ENCODE measurements at regions not wholly inside any gene's neighbourhood (a gene's known extent, or its start where the extent isn't known, plus 50 kb on each side); places are given as distances from the start of the nearest gene placed in this dataset.
A peak's percentile ranks its signal among the peaks of the same experiment; 100 is the strongest.

DNA sequence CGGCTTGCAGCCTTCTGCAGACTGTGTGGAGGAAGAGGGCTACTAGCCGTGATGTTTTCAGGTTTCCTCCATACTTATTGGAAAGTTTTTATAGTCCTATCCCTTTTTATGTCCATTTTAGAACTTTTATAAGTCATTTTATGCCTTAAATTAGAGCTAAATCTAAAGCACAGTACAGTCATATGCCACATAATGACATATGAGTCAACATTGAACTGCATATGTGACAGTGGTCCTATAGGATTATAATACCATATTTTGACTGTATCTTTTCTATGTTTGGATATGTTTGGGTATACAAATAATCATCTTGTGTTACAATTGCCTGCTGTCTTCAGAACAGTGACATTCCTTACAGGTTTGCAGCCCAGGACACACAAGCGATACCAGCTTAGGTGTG is 200.2 kb downstream of the SPRY1 start:
- FAIRE-seq (no peak), ATAC-seq (no peak), DNase-seq (no peak)
- 92 to 99% methylated on average over 3 of the region's 3 CpGs for WGBS, 2 donors
- Histone ChIP-seq H3K27me3 (no peaks in the 10 kb centered on the region), H3K27ac (no peak overlapping the region), H3K36me3 (no peaks in the 10 kb centered on the region), H3K9me3 (no peaks in the 10 kb centered on the region), H3K4me1 (peaks cover 11 to 22% (median 16%) of the 10 kb centered on the region in 3 donors), H3K4me3 (no peak overlapping the region)
- intact Hi-C loops (cut with DNase I) = no loop called here
- TF ChIP-seq CTCF (IDR thresholded peaks at IDR 0.05) = no peak

DNA sequence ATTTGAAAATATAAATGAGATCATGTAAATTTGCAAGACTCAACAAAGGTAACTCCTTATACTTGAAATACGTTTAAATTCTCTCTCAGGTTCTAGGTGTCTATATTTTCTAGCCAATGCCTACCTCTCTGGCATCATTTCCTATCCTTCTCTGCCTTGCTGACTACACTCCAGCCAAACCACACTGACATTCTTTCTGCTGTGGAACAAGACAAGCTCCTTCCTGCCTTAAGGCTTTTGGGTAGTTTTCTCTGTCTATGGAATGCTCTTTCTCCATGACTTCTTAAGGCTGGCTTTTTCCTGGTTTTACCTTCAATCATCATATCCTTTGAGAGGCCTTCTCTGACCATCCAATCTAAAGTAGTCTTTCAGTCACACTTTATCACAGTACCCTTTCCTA is 201.0 kb downstream of the SPRY1 start:
- Histone ChIP-seq H3K4me3 (no peak overlapping the region), H3K27me3 (no peaks in the 10 kb centered on the region), H3K36me3 (no peaks in the 10 kb centered on the region), H3K9me3 (no peaks in the 10 kb centered on the region), H3K27ac (no peak overlapping the region), H3K4me1 (peaks cover 11 to 22% (median 16%) of the 10 kb centered on the region in 3 donors)
- no peak for TF ChIP-seq CTCF (IDR thresholded peaks at IDR 0.05)
- intact Hi-C loops (cut with DNase I) = no loop called here
- FAIRE-seq (no peak), DNase-seq (no peak), ATAC-seq (no peak)
- 65 to 79% methylated on average over 1 of the region's 1 CpG for WGBS, 2 donors

DNA sequence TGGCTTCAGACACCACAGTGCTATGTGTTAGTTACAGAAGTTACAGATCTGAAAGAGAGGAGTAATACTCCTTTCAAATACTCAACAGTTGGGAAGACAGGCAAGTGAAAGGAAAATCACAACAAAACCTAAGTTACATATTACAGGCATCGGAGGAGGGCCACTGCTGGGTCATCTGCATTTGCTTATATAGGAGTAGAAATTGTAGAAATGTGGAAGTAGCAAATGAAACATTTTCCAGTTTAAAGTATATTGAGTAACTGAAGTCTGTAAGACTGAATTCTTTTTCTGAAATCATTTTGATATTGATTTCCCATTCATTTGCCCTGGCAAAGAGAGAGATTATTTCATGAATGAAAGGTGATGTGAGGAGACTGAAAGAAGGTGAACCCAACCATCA is 201.7 kb downstream of the SPRY1 start:
- no peak overlapping the region for H3K27ac ChIP-seq
- H3K4me1 ChIP-seq = peaks cover 11 to 22% (median 16%) of the 10 kb centered on the region in 3 donors
- WGBS, 2 donors = 97% methylated on average over 1 of the region's 1 CpG
- no peak for FAIRE-seq
- no peak for ATAC-seq
- no peaks in the 10 kb centered on the region for H3K9me3 ChIP-seq
- H3K27me3 ChIP-seq = no peaks in the 10 kb centered on the region
- DNase-seq = no peak
- intact Hi-C loops (cut with DNase I) = no loop called here
- H3K36me3 ChIP-seq = no peaks in the 10 kb centered on the region
- no peak overlapping the region for H3K4me3 ChIP-seq
- no peak for TF ChIP-seq CTCF (IDR thresholded peaks at IDR 0.05)

DNA sequence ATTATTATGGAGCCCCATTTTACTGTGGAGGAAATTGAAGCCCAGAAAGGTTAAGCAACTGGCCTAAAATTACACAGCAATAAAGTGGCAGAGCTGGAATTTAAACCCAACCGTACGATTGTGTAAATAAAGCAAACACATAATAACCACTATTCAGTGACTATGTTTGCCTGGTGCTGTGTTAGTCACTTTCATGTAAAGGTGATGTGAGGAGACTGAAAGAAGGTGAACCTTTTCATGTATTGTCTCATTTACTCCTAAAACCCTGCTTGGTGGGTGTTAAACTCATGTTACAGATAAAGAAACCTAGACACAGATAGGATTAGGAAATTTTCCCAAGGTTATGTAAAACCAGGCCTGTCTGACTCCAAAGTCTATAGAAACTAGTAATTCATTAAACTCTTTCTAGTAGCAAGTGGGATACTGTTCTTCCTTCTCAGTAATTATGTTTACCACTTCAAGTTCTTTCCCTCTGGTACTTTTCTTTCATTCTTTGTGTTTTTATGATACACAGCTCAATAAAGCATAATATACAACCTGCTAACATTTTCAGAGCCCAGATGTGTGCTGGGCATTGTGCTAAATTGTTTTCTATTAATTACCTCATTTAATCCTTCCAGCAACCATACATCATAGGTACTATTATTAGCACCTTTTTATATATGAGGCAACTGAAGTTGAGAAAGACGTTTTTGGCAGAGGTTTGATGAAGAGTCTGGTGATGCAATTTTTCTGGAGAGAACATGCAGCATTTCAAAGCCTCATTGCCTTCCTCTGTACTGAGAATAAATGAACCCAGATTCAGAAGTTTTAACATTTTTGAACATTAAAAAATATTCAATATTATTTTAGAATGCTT is 202.7 kb downstream of the SPRY1 start:
- intact Hi-C loops (cut with DNase I) = no loop called here
- 25 to 33% methylated on average over 3 of the region's 3 CpGs for WGBS, 2 donors
- peak; percentile 55 to 75 (median 58) for ATAC-seq
- H3K9me3 ChIP-seq = no peaks in the 10 kb centered on the region
- DNase-seq = no peak
- TF ChIP-seq CTCF (IDR thresholded peaks at IDR 0.05) = no peak
- H3K36me3 ChIP-seq = no peaks in the 10 kb centered on the region
- peak overlapping the region in 2 of 4 donors; percentile 65 to 67 for H3K27ac ChIP-seq
- H3K4me1 ChIP-seq = peaks cover 11 to 22% (median 16%) of the 10 kb centered on the region in 3 donors
- no peaks in the 10 kb centered on the region for H3K27me3 ChIP-seq
- no peak overlapping the region for H3K4me3 ChIP-seq
- FAIRE-seq = peak; percentile 57

Data from pancreas (tissue), 10 donors.